Esophagus squamous epithelium (tissue), 4 donors: ENCODE measurements at regions not wholly inside any gene's neighbourhood (a gene's known extent, or its start where the extent isn't known, plus 50 kb on each side); places are given as distances from the start of the nearest gene placed in this dataset.

Source experiments
- POLR2A ChIP-seq, 4 donors: fragments of 450-650 bp; IDR thresholded peaks; one replicate each; pipeline ENCODE4 v1.6.1; 2017; ENCODE audit warnings: antibody characterized with exemption in 4 of 4, mild to moderate bottlenecking in 4 of 4, moderate library complexity in 3 of 4
- TF ChIP-seq, protein P1 (sequence below), 6 experiments: fragments of 450-650 bp in 4 of 6; fragments of 200-600 bp in 2 of 6; sonication (generic) in 2 of 6; IDR thresholded peaks; one replicate each; pipeline ENCODE4 v1.5.1; 2016 to 2019; ENCODE audit warnings: antibody characterized with exemption in 6 of 6, mild to moderate bottlenecking in 4 of 6, moderate library complexity in 4 of 6

DNA sequence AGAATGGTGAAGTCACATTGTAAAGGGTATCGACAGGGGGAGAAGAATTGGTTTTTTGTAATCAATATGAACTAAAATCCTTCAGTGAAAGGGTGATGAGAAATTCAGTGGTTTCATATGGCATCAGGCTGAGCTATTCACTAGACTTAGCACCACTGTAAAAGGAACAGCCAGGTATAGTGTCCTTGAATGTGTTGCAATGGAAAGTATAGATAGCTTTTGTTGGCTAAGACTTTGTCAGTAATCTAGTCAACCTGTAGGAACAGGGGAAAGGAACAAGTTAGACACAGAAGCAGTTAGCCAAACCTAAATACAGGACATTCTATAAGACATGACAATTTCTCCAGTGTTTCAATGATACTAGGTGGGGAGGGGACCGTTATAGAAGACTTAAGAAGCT is 172.6 kb upstream of the MOCS1 start:
- TF ChIP-seq, protein P1, sequence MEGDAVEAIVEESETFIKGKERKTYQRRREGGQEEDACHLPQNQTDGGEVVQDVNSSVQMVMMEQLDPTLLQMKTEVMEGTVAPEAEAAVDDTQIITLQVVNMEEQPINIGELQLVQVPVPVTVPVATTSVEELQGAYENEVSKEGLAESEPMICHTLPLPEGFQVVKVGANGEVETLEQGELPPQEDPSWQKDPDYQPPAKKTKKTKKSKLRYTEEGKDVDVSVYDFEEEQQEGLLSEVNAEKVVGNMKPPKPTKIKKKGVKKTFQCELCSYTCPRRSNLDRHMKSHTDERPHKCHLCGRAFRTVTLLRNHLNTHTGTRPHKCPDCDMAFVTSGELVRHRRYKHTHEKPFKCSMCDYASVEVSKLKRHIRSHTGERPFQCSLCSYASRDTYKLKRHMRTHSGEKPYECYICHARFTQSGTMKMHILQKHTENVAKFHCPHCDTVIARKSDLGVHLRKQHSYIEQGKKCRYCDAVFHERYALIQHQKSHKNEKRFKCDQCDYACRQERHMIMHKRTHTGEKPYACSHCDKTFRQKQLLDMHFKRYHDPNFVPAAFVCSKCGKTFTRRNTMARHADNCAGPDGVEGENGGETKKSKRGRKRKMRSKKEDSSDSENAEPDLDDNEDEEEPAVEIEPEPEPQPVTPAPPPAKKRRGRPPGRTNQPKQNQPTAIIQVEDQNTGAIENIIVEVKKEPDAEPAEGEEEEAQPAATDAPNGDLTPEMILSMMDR (IDR thresholded peaks at IDR 0.05) = no peak
- TF ChIP-seq POLR2A (IDR thresholded peaks at IDR 0.05) = no peak
